ENCODE measurements at regions not wholly inside any gene's neighbourhood (a gene's known extent, or its start where the extent isn't known, plus 50 kb on each side); places are given as distances from the start of the nearest gene placed in this dataset.

DNA sequence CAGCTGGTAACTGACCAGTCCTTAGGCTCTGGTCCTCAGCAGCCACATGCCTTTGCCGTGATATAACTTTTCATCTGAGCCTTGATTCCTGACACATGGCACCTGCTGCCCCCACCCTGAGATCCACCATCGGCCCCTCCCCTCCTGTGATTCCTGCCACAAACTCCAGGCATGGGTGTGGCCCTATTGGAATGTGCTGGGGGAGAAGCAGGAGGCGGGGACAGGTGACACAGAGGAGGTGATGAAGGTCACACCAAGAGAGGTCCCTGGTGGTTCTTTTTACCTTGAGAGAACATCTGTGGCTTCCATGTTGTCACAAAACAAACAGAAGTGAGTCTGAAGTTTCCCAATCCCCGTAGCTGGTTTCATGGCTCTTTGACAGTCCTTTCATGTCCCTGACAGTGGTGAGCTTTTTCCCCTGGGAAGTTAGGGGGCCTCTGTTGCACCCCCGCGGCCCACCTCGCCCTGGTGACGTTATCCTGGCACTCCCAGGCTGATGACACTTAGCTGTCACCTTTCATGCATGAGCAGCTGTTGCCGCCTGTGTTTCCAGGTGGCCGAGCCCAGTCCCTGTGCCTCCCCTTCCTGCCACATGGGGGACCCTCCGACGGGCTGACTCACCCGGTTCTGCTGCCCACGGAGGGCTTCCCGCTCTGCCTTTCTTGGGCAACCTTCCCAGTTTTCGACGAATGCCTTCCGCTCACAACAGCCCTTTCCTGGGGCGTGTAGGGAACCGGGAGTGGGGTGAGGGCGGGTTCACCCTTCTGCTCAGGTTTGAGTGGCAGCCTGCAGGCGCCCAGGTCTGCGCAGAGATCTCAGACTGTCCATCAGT, 66.3 kb upstream of the GLI2 start:
- no peak for FAIRE-seq

DNA sequence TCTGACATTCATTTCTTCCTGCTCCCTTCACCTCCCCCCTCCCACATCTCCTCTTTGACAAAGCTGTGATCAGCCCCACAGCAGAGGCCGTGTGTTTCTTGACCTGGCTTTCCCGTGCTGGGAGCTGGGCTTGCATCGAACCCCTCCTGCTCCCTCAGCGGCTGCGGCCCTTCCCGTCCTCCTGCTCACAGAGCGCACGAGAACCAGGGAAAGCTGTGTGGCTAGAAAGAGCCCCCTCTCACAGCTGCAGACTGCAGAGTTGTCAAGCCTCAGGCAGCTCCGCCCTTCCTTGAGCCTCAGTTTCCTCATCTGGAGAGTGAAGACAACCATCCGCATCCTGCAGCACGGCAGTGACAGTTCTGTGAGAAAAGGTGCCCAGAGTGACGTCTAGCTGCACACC, 65.7 kb upstream of the GLI2 start:
- no peak for FAIRE-seq

DNA sequence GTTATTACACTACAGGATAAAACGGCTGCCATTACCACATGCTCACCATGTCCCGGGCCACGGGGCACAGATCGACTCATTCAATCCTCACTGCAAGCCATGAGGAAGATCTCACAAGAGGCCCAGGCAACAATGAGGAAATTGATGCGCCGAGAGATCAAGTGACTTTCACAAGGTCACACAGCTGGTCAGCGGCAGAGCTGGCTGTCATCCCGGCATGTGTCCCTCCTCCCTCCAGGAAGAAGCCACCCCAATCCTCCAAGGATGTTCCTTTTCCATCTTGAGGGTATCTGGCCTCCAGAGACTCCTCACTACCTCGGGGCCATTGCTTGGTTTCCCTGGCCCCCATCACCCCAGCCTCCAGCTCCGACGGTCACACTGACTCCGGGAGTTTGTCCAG, 65.3 kb upstream of the GLI2 start:
- no peak for FAIRE-seq

DNA sequence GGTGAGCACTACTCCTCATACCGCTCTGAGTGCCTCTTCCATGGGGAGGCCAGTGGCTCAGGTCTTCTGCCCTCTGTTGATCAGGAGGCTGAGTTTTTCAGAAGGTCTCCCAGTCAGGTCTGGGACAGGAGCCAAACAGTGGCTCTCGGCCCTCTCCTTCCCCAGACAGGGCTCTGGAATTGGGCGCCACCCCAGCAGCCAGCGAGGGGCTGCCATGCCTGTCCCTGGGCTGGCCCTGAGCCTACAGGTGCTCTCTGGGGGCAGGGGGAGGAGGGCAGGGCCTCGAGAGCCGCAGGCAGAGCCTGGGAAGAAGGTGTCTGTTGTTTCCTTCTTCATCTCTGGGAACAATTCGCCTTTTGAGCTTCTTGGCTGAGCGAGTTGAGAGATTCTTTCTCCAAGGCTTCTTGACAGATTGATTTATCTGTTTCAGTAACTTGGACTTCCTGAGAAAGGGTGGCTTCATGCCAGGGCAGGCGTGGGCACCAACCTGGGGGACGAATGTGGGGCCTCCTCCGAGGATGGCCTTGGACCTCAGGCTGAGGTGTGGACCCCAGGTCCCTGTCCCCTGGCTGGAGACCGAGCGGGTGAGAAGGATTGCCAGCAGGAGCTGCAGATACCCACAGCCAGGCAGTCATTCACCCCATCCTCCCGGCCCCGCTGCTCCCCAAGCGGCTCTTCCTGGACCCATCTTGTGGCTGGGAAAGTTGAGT, 64.7 kb upstream of the GLI2 start:
- FAIRE-seq = no peak

DNA sequence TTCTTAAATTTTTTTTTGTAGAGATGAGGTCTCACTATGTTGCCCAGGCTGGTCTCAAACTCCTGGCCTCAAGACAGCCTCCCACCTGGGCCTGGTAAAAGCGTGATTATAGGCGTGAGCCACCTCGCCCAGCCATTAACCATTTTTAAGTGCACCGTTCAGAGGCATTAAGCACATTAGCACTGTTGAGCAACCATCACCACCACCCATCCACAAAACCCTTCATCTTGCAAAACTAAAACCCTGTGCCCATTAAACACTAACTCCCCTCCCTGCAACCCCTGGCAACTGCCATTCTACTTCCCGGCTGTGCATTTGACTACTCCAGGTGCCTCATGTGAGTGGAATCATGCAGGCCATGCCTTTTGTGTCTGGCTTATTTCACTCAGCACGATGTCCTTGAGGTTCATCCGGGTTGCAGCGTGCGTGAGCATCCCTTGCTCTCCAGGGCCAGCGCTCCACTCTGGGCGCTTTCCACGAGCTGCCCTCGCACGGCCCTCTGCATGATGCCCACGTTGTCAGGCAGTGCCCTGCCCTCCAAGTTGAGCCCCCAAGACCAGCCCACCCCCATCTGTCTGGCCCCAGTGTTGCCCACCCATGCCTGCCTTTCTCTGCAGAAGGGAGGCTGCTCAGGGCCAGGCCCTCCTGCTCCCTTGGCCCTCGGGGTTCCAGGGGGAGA, 63.0 kb upstream of the GLI2 start:
- FAIRE-seq = no peak

DNA sequence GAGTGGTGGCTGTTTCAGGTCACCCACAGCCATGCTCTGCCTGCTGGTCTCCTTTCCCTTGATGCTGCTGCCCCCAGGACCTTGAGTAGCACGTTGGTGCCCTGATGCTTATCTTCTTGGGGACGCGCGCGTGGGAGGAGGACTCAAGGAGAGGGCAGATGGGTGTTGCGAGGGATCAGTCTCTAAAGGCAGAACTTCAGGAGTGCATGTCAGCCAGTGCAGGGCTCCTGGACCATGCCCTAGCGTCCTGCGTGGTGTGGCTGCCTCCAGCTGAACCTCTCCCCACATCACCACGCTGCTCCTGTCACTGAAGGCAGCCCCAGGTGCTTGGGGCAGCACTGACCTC, 62.5 kb upstream of the GLI2 start:
- FAIRE-seq = no peak

DNA sequence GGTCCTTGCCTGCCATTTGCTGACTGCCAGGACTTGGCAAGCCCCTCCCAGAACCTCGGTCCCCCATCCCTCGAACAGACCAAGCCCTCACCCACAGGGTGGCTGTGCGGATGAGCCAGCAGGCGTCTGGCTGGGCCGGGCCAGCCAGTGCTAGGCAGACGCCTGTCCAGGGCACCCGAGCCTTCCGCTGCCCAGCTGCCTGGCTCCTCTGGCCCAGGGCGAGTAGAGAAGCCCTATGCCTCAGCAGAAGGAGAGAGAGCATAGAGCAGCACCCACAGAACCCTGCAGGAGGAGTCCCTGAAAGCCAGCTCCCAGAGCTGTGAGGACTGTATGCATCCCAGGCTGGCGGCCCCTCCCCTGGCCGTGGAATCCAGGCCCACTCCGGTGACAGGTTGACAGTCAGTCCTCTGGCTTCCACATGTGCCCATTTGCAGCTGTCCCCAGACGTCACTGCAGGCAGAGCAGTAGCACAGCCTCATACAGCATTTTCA, 62.1 kb upstream of the GLI2 start:
- no peak for FAIRE-seq

DNA sequence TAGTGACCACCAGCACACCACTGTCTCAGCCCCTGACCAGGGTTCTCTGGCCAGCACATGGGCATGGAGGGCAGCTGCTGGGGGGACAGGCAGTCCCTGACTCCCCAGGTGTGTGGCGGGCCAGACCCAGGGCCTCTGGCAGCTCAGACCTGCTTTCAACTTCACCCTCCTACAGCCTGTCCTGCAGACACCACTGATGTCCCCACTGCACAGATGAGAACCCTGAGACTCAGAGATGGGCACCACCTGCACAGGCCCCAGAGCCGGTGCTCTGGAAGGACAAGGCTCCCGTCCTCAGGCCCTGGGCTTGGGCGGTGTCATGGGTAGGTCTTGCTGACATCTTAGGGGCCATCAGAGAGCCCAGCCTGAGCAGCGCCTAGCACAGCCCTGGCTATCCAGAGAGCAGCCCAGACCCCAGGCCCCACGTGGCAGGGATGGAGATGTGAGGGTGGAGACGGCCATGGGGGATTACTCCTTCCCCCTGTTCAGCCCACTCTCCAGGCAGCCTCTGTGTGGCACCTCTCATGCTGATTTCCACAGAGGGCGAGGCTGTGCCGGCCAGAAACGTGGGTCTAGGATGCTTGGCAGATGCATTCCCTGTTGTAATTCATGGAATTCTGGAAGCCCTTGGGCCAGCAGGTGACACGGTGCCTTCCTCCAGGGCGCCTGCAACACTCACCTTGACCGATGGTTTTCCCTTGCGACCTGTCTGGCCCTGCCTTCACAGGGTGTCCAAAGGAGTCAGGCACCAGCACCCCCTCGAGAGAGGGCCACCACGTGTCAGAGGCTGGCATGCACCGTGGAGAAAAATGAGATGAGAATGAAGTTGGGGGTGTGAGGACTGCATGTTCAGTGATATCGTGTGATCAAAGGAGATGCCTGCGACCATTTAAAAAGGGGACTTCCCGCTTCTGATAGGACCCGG, 61.2 kb upstream of the GLI2 start:
- no peak for FAIRE-seq

DNA sequence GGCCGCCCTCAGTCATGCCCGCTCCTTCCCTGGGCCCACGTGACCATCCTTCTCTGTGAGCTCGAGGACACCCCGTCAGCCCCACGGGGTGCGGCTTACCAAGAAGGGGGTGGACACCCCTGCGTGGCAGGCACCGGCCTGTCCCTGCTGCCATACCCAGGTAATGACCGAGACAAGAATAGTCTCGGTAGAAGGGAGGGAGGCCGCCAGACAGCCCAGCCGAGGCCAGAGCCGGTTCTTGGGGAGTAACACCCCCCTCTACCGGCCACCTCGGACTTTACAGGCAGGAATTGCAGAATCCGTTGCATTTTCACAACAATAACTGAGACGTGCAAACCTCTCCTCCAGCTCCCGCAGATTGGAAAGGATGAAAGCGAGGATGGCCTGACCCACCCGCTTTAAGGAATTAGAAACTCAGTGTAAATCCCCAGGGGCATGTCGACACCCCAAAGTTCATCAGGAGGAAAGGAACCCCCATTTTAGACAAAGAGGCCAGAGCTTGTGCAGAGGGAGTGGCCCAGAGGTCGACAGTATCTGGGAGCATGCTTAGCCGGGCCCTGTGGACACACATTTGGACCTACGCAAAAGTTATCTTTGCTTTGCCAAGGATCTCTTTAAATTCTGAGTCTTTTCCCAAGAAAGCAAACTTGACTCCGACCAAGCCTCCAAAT, 60.1 kb upstream of the GLI2 start:
- FAIRE-seq = no peak

DNA sequence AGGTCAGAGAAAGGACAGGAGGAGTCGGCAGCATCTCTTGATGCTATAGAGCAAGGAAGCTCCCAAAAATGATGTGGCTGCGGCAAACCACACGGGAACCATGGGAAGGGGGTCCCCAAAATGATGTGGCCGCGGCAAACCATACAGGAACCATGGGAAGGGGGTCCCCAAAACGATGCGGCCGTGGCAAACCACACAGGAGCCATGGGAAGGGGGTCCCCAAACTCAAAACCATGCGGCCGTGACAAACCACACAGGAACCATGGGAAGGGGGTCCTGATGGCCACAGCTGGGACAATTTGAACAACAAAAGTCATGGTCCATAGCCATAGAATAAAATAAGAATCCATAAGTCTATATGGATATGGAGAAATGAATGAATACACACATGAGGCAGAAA, 58.4 kb upstream of the GLI2 start:
- no peak for FAIRE-seq

DNA sequence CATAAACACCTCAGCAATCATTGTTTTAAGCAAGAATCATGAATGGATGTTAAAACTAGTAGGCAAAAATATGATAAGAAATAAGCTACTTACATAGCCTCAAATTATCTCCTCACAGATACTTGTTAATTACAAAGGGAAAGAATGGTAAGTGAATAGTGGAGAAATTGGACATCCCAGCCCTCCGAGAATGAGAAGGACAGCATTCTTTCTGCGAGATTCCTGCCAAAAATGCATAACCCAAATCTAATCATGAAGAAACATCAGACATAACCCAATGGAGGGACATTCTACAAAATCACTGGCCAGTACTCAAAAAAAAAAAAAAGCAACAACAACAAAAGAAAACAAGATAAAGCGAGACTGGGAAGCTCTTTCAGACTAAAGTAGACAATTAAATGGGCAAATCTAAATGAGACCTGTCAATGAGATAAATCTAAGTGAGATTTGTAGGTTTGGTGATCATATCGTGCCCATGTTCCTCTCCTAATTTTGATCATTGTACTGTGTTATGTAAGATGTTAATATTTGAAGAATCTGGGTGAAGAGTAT, 57.9 kb upstream of the GLI2 start:
- FAIRE-seq = no peak

DNA sequence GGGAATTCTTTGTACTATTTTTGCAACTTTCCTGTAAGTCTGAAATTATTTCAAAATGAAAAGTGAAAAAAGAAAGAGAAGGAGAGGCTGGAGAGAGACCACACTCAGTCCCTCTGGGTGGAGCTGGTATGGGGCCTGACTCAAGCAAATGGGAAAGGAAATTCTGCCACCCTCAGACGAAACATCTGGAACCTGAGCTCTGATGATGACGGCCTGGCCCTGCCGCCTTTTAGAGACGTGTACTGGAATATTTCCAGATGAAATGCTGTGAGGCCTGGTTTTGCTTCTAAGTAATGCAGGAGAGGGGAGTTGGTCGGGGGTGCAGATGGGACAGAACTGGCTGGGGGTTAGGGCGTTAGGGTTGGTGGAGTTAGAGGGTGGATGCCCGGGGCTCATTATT, 57.4 kb upstream of the GLI2 start:
- FAIRE-seq = no peak

DNA sequence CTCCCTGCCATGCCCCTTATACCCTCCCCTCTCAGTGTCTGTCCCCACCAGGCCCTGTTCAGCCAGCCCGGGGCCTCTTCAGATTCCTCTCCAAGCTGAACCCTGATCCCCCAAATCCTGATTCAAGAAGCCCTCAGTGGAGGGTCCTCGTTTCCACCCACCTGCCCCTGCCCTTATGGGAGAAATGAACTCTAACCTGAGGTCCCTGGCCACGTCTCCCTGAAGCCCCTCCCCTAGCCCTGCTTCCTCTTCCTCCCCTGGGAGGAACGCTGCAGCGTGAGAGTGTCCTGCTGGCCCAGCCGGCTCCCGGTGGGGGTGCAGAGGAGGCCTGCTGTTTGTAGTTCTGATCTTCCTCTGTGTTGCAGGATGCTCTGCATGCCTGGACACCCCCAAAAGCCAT, 56.7 kb upstream of the GLI2 start:
- FAIRE-seq = no peak

DNA sequence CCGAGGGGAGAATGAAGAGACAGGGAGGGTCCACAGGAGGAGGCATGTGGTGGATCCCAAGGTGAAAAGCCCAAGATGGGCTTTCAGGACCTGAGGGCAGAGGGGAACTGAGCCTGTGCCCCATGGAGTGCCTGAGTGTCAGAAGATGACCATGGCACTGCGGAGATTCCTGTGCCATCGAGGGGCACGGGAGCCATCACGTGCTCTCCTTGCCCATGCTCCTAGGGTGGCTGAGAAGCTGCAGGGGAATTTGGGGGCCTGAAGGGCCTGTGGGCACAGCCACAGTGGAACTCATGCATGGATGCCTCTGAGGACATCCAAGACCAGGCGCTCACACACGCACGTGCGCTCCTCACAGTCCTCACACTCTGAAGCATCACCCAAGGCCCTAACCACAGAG, 56.1 kb upstream of the GLI2 start:
- FAIRE-seq = no peak

DNA sequence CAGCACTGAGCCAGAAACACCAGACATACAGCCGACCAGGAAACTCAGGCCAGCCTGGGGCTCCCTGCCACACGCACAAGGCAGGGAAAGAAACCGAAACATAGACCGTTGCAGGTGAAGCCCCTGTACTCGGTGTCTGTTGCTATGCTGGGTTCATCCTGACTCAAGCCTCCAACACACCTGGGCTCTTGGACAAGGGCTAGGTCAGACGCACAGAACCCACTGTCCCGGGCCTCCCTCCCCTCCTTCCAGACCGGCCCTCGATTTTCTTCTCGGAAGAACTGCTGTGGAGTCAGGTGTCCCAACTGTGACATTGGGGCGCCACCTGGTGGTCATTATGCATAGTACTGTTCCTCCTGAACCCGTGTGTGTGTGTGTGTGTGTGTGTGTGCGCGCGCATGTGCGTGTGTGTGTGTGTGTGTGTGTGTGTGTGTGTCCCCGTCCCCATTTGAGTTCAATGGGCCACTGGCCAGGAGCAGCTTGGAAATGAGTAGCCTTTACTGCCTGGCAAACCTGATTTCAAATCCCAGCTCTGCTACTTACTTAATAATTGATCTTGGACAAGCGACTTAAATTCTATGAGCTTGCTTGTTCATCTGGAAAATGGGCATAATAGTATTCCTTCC, 55.4 kb upstream of the GLI2 start:
- no peak for FAIRE-seq

DNA sequence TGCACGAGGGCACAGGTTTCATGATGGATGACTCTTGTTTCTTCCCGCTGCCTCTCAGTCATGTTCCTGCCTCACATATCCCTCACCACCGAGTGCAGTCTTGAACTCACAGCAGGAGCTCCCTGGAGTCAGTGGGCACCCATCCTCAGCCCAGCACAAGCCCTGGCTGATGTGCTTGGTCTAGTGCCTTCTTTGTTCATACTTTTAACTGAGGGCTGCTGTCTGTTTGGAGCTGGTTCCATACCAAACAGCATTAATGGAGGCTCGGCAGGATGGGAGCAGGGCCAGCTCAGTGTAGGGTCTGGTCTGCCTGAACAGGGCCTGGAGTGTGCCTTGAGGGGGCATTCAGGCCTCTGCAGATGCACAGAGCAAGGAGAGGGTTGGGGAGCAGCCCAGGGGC, 54.5 kb upstream of the GLI2 start:
- FAIRE-seq = no peak

DNA sequence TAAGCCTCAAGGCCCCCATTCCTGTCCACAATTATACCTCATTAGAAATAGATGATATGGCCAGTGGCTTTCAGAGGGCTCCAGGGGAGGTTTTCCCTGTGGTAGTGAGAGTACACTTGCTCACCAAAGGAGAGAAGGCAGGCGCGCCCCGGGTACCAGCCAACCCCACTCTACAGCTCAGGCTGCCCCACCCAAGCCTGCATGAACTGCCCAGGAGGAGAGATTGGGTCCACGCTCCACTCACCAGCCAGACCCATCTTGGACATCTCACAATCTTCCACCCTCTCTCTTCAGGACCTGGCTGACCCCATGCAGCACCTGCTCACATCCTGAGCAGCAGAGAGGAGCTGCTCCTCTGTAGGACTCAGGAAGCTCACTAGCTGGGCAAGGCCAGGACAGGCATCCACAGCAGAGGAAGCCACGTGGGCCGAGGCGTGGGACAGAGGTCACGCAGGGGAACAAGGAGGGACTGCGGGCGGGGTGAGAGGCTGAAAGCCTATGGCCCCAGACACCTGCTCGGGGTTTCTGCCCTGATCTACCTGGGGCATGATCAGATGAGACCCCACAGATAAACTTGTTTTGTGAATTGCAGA, 53.9 kb upstream of the GLI2 start:
- FAIRE-seq = no peak

DNA sequence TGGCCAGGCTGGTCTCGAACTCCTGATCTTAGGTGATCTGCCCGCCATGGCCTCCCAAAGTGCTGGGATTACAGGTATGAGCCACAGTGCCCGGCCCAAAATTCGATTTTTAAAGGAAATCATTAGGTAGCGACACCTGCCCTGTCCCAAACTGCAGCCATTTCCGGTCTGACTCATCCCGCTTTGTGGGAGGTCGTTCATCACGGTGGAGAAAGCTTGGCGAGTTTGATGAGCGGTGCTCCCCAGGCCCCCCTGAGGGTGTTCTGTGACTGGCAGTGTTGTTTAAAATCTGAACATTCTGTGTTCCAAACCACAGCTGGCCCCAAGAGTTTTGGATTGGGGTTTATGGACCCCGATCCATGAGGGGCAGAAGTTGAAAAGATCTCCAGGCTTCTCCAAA, 53.0 kb upstream of the GLI2 start:
- FAIRE-seq = no peak

DNA sequence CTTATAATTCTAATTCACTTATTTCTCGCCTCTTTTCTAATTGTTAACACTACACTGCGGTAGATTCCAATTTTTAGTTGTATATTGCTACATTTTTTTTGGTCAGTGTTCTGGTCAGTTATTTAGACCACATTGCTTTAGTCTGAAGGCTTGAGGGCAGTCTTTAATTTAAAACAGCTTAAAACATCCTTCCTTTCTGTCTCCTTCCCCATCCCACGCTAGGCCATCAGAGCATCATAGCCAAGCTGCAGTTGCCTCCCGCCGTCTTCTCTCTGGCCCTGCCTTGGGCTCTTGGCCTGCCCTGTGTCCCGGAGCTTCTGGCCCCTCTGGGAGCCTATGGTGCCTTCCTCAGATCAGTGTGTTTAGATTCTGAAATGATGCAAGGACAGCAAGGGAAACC, 52.6 kb upstream of the GLI2 start:
- FAIRE-seq = no peak

DNA sequence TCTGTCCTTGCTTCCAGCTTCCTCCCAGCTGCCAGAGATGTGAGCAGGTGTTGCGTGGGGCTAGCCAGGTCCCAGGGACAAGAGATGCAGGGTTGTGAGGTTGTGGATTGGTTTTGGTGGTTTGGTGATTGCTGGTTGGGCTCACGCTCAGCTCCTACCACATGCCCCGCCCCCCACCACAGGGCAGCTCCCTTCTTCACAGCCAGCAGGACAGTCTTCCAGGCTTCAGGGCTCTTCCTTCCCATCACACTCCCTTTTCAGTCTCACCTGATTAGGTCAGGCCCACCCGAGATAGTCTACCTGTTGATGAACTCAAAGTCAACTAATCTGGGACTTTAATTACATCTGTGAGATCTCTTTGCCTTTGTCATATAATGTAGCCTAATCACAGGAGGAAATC, 52.0 kb upstream of the GLI2 start:
- FAIRE-seq = no peak
